Esophagus muscularis mucosa (tissue), 4 donors: ENCODE measurements at regions not wholly inside any gene's neighbourhood (a gene's known extent, or its start where the extent isn't known, plus 50 kb on each side); places are given as distances from the start of the nearest gene placed in this dataset.

Source experiments
- DNase-seq: peaks from one replicate; pipeline ENCODE4 v3.0.0-alpha.2; 2017; ENCODE audit errors: extremely low spot score
- H3K27ac ChIP-seq, 4 donors: fragments of 200-600 bp; sonication (generic); replicated peaks in 1 of 4; 1 replicate in 3 of 4; 2 replicates in 1 of 4; pipeline ENCODE4 v1.5.1; 2016 to 2019; ENCODE audit warnings: mild to moderate bottlenecking in 1 of 4
- H3K27me3 ChIP-seq, 4 donors: fragments of 200-600 bp; sonication (generic); one replicate each; pipeline versions ENCODE4 v1.5.1 to v1.6.0; 2016 to 2019
- H3K36me3 ChIP-seq, 4 donors: fragments of 200-600 bp; sonication (generic); one replicate each; pipeline ENCODE4 v1.5.1; 2016 to 2019
- H3K4me1 ChIP-seq, 4 donors: fragments of 200-600 bp; sonication (generic); one replicate each; pipeline ENCODE4 v1.5.1; 2016 to 2019
- H3K4me3 ChIP-seq, 4 donors: fragments of 200-600 bp; sonication (generic); 1 replicate in 2 of 4; 2 replicates in 2 of 4; pipeline ENCODE4 v1.5.1; 2016 to 2019; ENCODE audit warnings: mild to moderate bottlenecking in 4 of 4, moderate library complexity in 1 of 4
- H3K9me3 ChIP-seq, 4 donors: fragments of 200-600 bp; sonication (generic); 1 replicate in 3 of 4; 2 replicates in 1 of 4; pipeline ENCODE4 v1.5.1; 2016 to 2019
- CTCF ChIP-seq, 3 experiments: fragments of 200-600 bp in 2 of 3; fragments of 450-650 bp in 1 of 3; sonication (generic) in 2 of 3; IDR thresholded peaks; one replicate each; pipeline ENCODE4 v1.5.1; 2017 to 2019; ENCODE audit warnings: antibody characterized with exemption in 3 of 3, mild to moderate bottlenecking in 2 of 3, moderate library complexity in 1 of 3
- EP300 ChIP-seq: sonication (generic); formaldehyde crosslinking; IDR thresholded peaks from one replicate; pipeline ENCODE4 v1.6.1; 2017; ENCODE audit warnings: antibody characterized with exemption
- POLR2A ChIP-seq: fragments of 450-650 bp; IDR thresholded peaks from one replicate; pipeline ENCODE4 v1.6.1; 2017; ENCODE audit warnings: antibody characterized with exemption, moderate library complexity, mild to moderate bottlenecking, low read depth
- POLR2AphosphoS5 ChIP-seq, 2 donors: sonication (generic); formaldehyde crosslinking; IDR thresholded peaks; one replicate each; pipeline ENCODE4 v1.6.1; 2017; ENCODE audit warnings: antibody characterized with exemption in 2 of 2
- WGBS: methylation state at CpG from one replicate; pipeline ENCODE4 v1.1.5; 2018; 5-methylcytosine and 5-hydroxymethylcytosine counted together
- intact Hi-C: fragments of 100-400 bp; cut with DNase I; formaldehyde crosslinking; loops from one replicate; pipeline ENCODE4 v1.15.1; 2023

- no peaks in the 10 kb centered on the region for H3K9me3 ChIP-seq
- no peaks in the 10 kb centered on the region for H3K4me1 ChIP-seq
- WGBS: 69% methylated on average over 8 of the region's 13 CpGs
- H3K4me3 ChIP-seq: no peak overlapping the region
- TF ChIP-seq EP300 (no peak), POLR2AphosphoS5 (IDR thresholded peaks at IDR 0.05) (no peak), POLR2A (no peak), CTCF (IDR thresholded peaks at IDR 0.05) (no peak)
- H3K36me3 ChIP-seq: no peaks in the 10 kb centered on the region
- intact Hi-C loops: no loop called here
- no peak overlapping the region for H3K27ac ChIP-seq
- DNase-seq: no peak
- H3K27me3 ChIP-seq: peaks cover 0 to 32% (median 0%) of the 10 kb centered on the region in 4 donors
These were observed 1129.1 kb downstream of the BRD1 start for GRCh38 chr22:48698618-48699017.

DNA sequence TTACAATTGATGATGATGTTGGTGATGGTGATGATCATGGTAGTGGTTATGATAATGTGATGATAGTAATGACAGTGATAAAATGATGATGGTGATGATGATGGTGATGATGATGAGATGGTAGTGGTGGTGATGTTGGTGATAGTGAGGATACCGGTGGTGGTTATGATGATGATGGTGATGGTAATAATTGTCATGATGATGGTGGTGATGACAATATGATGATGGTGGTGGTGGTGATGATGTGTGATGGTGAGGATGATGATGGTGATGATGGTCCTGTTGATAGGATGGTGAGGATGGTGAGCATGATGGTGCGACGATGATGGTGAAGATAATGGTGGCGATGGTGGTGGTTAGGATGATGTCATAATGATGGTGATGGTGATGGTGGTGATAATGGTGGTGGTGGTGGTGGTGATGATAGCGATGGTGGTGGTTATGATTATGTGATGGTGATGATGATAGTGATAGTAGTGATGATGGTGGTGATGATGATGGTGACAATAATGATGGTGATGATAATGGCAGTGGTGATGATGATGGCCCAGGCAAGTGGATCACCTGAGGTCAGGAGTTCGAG, 1129.9 kb downstream of the BRD1 start:
- H3K4me3 ChIP-seq: no peak overlapping the region
- TF ChIP-seq POLR2A (no peak), EP300 (no peak), CTCF (IDR thresholded peaks at IDR 0.05) (no peak), POLR2AphosphoS5 (IDR thresholded peaks at IDR 0.05) (no peak)
- WGBS: 94% methylated on average over 6 of the region's 6 CpGs
- no peaks in the 10 kb centered on the region for H3K36me3 ChIP-seq
- no peak overlapping the region for H3K27ac ChIP-seq
- intact Hi-C loops: no loop called here
- DNase-seq: no peak
- no peaks in the 10 kb centered on the region for H3K9me3 ChIP-seq
- peaks cover 0 to 32% (median 0%) of the 10 kb centered on the region in 4 donors for H3K27me3 ChIP-seq
- H3K4me1 ChIP-seq: no peaks in the 10 kb centered on the region

GRCh38 chr22:48697223-48697622, 1130.5 kb downstream of the BRD1 start:
- whole genome bisulfite sequencing: 69% methylated on average over 3 of the region's 3 CpGs
- H3K9me3 ChIP-seq: no peaks in the 10 kb centered on the region
- H3K4me3 ChIP-seq: no peak overlapping the region
- H3K27me3 ChIP-seq: peaks cover 0 to 30% (median 0%) of the 10 kb centered on the region in 4 donors
- DNase-seq: no peak
- no peaks in the 10 kb centered on the region for H3K36me3 ChIP-seq
- no peaks in the 10 kb centered on the region for H3K4me1 ChIP-seq
- no peak overlapping the region for H3K27ac ChIP-seq
- intact Hi-C loops: no loop called here
- TF ChIP-seq POLR2A (no peak), POLR2AphosphoS5 (IDR thresholded peaks at IDR 0.05) (no peak), EP300 (no peak)

DNA sequence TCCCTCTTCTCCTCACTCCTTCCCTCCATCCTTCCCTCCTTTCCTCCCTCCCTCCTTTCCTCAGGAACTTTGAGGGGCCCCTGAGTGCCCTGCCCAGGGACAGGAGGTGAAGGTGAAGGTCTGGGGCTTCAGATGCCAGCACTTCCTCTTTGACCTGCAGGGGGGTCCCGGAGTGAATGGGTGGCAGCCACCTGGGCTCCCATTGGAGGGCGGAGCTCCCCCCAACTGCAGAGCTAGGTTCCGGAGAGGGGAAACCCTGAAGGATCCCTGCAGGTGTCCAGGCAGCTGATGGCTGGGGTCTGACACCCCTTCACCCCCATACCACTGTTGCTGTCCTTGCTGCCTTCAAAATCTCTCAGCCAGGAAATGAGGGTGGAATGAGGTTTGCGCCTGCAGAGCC, 1131.3 kb downstream of the BRD1 start:
- Histone ChIP-seq H3K9me3 (no peaks in the 10 kb centered on the region), H3K4me1 (no peaks in the 10 kb centered on the region), H3K4me3 (no peak overlapping the region), H3K36me3 (no peaks in the 10 kb centered on the region), H3K27me3 (peaks cover 0 to 31% (median 0%) of the 10 kb centered on the region in 4 donors), H3K27ac (no peak overlapping the region)
- TF ChIP-seq EP300 (no peak), POLR2AphosphoS5 (IDR thresholded peaks at IDR 0.05) (no peak), POLR2A (no peak), CTCF (IDR thresholded peaks at IDR 0.05) (no peak)
- intact Hi-C loops: no loop called here
- no peak for DNase-seq
- WGBS: 70% methylated on average over 2 of the region's 4 CpGs

GRCh38 chr22:48695731-48696305, 1131.9 kb downstream of the BRD1 start:
- no peak for DNase-seq
- 79% methylated on average over 12 of the region's 19 CpGs for WGBS
- Histone ChIP-seq H3K36me3 (no peaks in the 10 kb centered on the region), H3K9me3 (no peaks in the 10 kb centered on the region), H3K4me3 (no peak overlapping the region), H3K27ac (no peak overlapping the region), H3K27me3 (peaks cover 0 to 31% (median 0%) of the 10 kb centered on the region in 4 donors), H3K4me1 (no peaks in the 10 kb centered on the region)
- intact Hi-C loops: no loop called here
- TF ChIP-seq CTCF (IDR thresholded peaks at IDR 0.05) (no peak), POLR2AphosphoS5 (IDR thresholded peaks at IDR 0.05) (no peak), POLR2A (no peak), EP300 (no peak)
